Activated naive CD8-positive, alpha-beta T cell treated with anti-CD3 and anti-CD28 coated beads, Interleukin-2, amount 10 ng/mL, durations not matched to agents 7 days and 5 days (primary cell): ENCODE measurements at regions not wholly inside any gene's neighbourhood (a gene's known extent, or its start where the extent isn't known, plus 50 kb on each side); places are given as distances from the start of the nearest gene placed in this dataset.

Experiments used
- ATAC-seq: fragments of 150-1000 bp; cut with Tn5 transposase; one replicate; pipeline ENCODE4 v1.10.0; 2021; ENCODE audit warnings: low read depth, moderate library complexity
- POLR2A ChIA-PET: fragments of 350-600 bp; sonication (Branson Sonifier 250); formaldehyde crosslinking; loops from one replicate; lab custom pipeline; 2021; ENCODE audit warnings: antibody characterized with exemption; lab: Charles Lee
- DNase-seq: peaks from one replicate; pipeline ENCODE4 v3.0.0; 2021
- H3K27ac Mint-ChIP-seq: one replicate; pipeline ENCODE4 v1.8.0; 2022; ENCODE audit warnings: mild to moderate bottlenecking, mixed read lengths
- H3K27me3 Mint-ChIP-seq: one replicate; pipeline ENCODE4 v1.8.0; 2022; ENCODE audit warnings: mild to moderate bottlenecking, moderate library complexity, mixed read lengths
- H3K36me3 Mint-ChIP-seq: one replicate; pipeline ENCODE4 v1.8.0; 2021; ENCODE audit warnings: mild to moderate bottlenecking, mixed read lengths
- H3K4me1 Mint-ChIP-seq: one replicate; pipeline ENCODE4 v1.8.0; 2021; ENCODE audit warnings: mixed read lengths
- H3K4me3 Mint-ChIP-seq: one replicate; pipeline ENCODE4 v1.8.0; 2022; ENCODE audit warnings: mild to moderate bottlenecking, moderate library complexity, mixed read lengths
- H3K9me3 Mint-ChIP-seq: one replicate; pipeline ENCODE4 v1.8.0; 2021; ENCODE audit warnings: mixed read lengths

DNA sequence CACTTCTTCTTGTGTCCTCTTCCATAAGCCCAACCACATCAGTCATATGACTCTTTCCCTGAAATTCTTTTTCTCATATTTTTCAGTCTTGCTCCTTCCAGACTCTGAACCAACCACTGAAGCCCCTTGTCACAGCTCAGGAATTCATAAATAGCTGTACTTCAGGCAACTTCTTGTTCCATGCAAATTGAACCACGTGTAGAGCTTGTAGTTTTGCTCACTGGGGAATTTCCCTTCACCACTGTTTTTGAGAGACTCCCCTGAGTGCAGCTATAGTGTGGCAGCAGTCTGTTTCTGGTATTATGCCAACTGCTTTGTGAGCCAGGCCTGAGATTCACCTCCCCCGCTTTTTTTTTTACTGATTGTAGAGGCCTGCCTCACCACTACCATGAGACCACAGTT, 150.3 kb upstream of the SPAG17 start:
- H3K4me1 Mint-ChIP-seq: no peaks in the 10 kb centered on the region
- H3K4me3 Mint-ChIP-seq: no peak overlapping the region
- no peaks in the 10 kb centered on the region for H3K27me3 Mint-ChIP-seq
- POLR2A ChIA-PET: no interaction called here
- ATAC-seq: no peak
- H3K9me3 Mint-ChIP-seq: no peaks in the 10 kb centered on the region
- DNase-seq: no peak
- no peaks in the 10 kb centered on the region for H3K36me3 Mint-ChIP-seq
- H3K27ac Mint-ChIP-seq: no peak overlapping the region

DNA sequence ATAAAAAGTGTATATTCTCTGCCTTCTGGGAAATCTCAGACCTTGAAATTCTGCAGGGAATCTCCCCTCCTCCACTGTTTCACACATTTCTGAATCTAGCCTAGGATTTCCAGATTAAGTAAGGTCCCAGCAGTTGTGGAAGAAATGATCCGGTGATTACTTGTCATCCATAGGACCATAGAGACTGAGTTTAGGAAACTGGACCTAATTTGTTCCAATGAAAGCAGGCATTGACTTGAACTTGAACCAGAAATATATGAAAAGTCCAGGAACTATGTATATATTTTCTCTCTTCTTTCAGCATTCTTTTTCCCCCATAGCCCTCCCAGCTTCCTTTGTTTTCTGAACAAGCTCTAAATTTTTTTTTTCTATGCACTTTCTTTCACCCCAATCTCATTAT, 149.5 kb upstream of the SPAG17 start:
- Mint-ChIP-seq H3K9me3 (no peaks in the 10 kb centered on the region), H3K4me3 (no peak overlapping the region), H3K36me3 (no peaks in the 10 kb centered on the region), H3K4me1 (no peaks in the 10 kb centered on the region), H3K27me3 (no peaks in the 10 kb centered on the region), H3K27ac (no peak overlapping the region)
- DNase-seq (no peak), ATAC-seq (no peak)
- POLR2A ChIA-PET: no interaction called here

DNA sequence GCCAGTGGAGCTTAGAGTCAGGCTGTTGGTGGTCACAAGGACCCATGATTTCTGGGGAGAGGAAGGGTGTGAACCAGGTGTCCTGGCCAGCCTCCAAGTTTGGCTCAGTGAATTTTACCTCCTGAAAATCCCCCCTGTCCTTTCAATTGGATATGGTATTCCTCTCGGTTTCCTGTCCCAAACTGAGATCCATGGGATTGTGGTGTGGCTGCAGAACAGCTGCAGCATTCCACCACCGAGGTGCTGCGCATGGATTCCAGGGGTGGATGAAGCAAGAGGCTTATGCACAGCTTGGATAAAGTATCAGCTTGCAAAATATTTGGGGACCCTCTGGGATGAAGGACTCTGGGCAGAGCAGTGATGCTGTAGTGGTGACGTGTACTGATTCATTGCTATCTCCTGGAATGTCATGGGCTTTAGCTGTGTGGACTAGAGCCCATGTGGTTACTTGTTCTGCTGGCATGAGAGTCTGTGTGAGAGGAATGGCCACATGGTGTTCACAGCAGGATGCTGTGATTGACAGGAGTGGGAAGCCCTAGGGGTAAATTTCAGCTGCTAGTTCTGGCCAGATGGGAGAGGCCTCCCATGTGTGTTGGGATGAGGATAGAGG, 148.7 kb upstream of the SPAG17 start:
- ATAC-seq: no peak
- Mint-ChIP-seq H3K27ac (no peak overlapping the region), H3K27me3 (no peaks in the 10 kb centered on the region), H3K9me3 (no peaks in the 10 kb centered on the region), H3K4me3 (no peak overlapping the region), H3K4me1 (no peaks in the 10 kb centered on the region), H3K36me3 (no peaks in the 10 kb centered on the region)
- POLR2A ChIA-PET: no interaction called here
- no peak for DNase-seq

DNA sequence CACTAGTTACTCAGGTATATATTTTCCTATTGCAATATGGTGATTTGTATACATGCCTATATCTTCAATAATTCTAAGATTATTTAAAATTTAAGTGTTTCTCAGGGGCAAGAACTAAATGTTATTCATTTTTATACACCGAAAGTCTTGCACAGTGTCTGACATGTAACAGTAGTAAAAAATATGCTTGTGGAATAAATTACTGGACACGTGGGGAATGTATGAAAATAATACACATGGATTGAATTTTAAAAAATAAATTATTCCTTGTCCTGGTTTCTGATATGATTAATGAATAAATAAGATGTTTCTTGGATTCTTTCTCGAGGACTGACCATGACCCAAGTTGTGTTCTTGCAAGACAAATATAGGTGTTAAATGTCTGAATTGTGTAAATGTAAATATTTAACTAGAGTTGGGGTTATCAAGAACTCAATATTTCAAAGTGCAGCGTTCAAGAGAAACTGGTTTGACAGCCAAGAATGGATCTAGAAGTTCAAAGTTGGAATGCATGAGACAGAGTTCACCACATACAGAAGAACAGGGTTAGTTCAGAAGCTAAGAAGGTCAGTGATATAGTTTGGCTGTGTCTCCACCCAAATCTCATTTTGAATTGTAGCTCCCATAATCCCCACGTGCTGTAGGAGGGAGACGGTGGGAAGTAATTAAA, 142.1 kb upstream of the SPAG17 start:
- no peaks in the 10 kb centered on the region for H3K27me3 Mint-ChIP-seq
- peaks cover 2% of the 10 kb centered on the region for H3K9me3 Mint-ChIP-seq
- H3K27ac Mint-ChIP-seq: no peak overlapping the region
- POLR2A ChIA-PET: no interaction called here
- no peaks in the 10 kb centered on the region for H3K36me3 Mint-ChIP-seq
- DNase-seq (no peak), ATAC-seq (no peak)
- no peak overlapping the region for H3K4me3 Mint-ChIP-seq
- no peaks in the 10 kb centered on the region for H3K4me1 Mint-ChIP-seq

DNA sequence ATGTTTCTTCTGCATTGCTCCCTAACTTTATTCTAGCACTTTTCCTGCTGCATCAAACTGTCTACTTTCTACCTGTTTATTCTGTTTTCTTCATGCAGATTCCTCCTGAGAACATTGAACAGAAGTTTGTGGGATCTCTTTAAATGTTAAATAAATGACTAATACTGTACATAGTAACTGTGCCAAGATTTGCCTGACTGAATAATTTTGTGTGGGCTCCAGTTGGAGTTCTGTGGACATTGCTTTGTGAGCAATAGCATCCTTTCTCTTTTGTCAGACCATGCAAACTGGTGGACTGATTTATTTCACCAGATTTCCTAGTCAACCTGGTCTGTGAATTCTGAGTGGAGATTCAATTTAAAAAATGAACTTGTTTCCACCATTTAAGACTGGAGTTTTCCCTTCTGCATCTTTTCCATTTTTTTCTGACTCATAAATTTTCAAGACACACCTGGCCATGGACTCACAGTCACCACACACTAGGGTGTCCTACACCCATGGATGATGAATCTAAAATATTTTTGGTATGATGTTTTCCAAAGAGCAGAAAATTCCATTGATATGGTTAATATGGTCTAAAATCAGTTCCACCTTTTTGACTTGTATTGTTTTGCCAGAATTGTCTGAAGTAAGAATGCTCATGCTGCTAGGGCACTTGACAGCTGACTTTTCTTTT, 140.7 kb upstream of the SPAG17 start:
- H3K9me3 Mint-ChIP-seq: peaks cover 2% of the 10 kb centered on the region
- H3K4me3 Mint-ChIP-seq: no peak overlapping the region
- POLR2A ChIA-PET: no interaction called here
- DNase-seq (no peak), ATAC-seq (no peak)
- H3K36me3 Mint-ChIP-seq: no peaks in the 10 kb centered on the region
- no peaks in the 10 kb centered on the region for H3K27me3 Mint-ChIP-seq
- no peak overlapping the region for H3K27ac Mint-ChIP-seq
- H3K4me1 Mint-ChIP-seq: no peaks in the 10 kb centered on the region

DNA sequence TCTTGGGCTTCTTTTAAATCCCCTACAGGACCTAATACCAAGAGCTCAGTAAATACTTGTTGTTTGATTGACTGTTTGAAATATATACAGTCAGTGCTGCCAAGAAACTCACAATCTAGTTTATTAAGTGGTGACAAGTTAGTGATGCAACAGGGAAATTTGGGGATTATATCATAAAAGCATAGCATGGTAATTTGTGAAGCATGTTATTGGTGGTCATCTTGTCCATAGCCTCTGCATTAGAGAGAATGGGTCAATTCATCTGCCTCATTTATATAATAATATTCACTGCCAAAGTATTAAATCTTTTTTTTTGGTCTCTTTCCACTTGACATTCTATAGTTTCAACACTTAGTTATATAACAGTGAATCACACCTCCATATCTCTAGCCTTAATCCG, 138.2 kb upstream of the SPAG17 start:
- H3K27me3 Mint-ChIP-seq: no peaks in the 10 kb centered on the region
- no peak overlapping the region for H3K4me3 Mint-ChIP-seq
- H3K27ac Mint-ChIP-seq: no peak overlapping the region
- no peaks in the 10 kb centered on the region for H3K4me1 Mint-ChIP-seq
- DNase-seq (no peak), ATAC-seq (no peak)
- POLR2A ChIA-PET: no interaction called here
- H3K36me3 Mint-ChIP-seq: no peaks in the 10 kb centered on the region
- H3K9me3 Mint-ChIP-seq: peaks cover 8% of the 10 kb centered on the region

DNA sequence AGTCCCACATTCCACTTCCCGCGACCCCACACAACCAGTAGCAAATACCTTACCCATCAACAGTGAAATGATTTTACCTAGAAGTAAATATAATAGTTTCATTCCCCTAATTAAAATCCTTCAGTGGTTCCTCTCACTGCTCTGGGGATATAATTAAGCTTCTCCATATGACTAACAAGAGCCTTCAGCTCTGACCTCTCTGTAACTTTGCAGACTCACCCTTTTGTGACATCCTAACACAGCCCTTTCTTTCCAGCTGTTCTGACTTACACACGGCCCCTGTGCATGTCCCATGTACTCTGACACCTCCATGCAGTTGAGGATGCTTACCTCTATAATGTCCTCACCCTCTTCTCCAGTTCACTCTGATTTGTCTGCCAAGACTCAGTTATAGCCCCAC, 137.3 kb upstream of the SPAG17 start:
- Mint-ChIP-seq H3K4me1 (no peaks in the 10 kb centered on the region), H3K9me3 (peaks cover 6% of the 10 kb centered on the region), H3K27me3 (no peaks in the 10 kb centered on the region), H3K36me3 (no peaks in the 10 kb centered on the region), H3K27ac (no peak overlapping the region), H3K4me3 (no peak overlapping the region)
- ATAC-seq (no peak), DNase-seq (no peak)
- POLR2A ChIA-PET: no interaction called here

DNA sequence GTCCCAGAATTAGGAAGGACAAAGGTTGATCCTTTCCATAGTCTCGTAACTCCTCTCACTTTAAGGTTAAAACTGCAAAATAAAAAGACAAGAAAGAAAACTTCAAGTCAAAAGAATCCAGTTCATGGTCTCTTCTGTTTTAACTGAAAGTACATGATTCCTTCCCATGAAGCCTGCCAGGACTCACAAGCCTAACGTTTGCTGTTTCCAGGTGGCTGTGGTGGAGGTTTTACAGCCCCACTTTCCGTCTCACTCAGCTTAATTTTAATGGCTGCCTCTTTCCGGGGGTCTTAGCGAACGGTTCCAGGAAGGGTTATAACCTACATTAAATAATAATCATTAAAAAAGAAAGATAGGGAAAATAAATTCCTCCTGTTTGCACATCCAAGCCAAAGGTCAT, 136.8 kb upstream of the SPAG17 start:
- POLR2A ChIA-PET: no interaction called here
- Mint-ChIP-seq H3K27ac (no peak overlapping the region), H3K27me3 (no peaks in the 10 kb centered on the region), H3K4me3 (no peak overlapping the region), H3K36me3 (no peaks in the 10 kb centered on the region), H3K4me1 (no peaks in the 10 kb centered on the region), H3K9me3 (peaks cover 6% of the 10 kb centered on the region)
- ATAC-seq (no peak), DNase-seq (no peak)

DNA sequence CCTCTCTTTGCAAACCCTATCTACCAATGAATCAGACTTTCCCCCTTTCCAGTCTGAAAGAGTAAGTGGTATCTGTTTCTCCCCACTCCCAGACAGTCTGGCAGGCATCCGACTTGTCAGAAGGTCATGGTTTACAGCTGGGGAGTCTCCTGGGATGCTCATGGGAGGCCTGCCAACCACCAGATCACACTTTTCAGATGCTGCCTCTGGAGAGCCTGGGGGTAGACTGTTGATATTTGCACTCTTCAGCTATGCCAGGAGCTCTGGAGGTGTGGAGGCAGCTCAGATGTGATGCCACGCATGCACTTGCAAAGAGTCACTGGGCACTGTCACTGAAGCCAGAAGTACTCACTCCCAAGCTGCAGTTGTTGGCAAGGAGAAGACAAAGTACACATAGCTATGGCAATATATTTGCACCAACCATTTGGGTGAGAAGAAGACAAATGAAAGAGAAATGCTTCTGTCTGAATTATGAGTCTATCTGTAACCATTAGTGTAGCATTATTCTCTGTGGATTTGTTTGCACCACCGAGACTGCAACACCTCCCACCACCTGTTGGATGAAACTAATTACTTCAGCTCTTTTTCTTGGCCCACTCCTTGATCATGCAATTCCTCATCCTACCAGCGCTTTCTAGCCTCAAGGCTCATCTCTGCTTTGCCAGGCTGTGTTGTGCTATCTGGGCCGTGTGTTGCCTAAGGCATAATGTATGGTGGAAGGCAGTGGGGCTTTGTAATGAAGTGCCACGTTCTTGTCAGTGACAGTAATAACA, 133.0 kb upstream of the SPAG17 start:
- DNase-seq (no peak), ATAC-seq (no peak)
- H3K36me3 Mint-ChIP-seq: no peaks in the 10 kb centered on the region
- no peaks in the 10 kb centered on the region for H3K27me3 Mint-ChIP-seq
- no peak overlapping the region for H3K27ac Mint-ChIP-seq
- no peak overlapping the region for H3K4me3 Mint-ChIP-seq
- no peaks in the 10 kb centered on the region for H3K4me1 Mint-ChIP-seq
- peaks cover 6% of the 10 kb centered on the region for H3K9me3 Mint-ChIP-seq
- POLR2A ChIA-PET: no interaction called here

DNA sequence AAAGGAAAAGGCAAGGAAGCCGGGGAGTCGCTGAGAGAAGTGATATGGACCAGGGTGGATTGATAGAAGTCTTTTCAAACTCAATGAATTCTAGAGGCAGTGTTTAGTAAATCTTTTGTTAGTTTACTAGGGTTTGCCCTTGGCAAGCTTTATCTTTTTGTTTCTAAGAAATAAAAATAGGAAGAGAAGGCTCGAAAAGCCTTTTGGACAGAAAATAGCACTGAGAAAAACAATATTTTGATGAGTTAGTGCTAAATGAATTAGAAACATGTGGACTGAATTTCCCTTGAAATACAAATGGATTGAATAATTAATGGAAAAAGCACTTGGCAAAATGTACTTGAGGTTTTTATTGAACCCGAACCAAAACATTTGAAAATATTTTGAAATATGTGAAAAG, 121.8 kb upstream of the SPAG17 start:
- Mint-ChIP-seq H3K27me3 (no peaks in the 10 kb centered on the region), H3K4me1 (no peaks in the 10 kb centered on the region), H3K27ac (no peak overlapping the region), H3K9me3 (no peaks in the 10 kb centered on the region), H3K4me3 (no peak overlapping the region), H3K36me3 (no peaks in the 10 kb centered on the region)
- ATAC-seq: no peak
- DNase-seq: no peak
- POLR2A ChIA-PET: no interaction called here

DNA sequence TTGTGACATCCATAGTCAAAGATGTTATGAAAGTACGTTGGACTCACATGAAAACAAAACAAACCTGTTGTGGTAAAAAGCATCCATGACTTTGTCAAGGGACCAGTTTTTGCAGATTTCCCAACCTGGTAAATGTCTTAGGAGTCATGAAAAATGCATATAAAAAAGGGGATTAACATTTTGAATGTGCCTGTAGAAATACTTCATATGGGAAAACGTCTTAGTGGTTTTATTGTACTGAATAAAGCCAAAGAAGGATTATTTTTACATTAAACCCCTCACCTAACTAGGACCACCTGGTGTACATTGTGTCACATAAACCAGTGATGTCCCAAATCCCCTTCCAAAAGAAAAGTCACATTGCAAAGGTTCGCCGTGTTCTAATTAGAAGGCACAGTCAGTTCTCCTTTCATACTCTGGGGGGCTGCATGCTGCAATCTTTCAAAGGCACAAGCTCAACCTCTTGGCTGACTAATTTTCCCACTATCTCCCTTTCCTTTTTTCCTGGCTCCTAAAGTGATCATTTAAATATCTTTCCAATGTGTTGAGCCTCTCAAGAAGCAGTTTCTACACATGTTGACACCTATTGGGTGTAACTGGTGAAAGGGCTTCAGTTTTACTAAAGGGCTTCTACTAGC, 119.8 kb upstream of the SPAG17 start:
- ATAC-seq: no peak
- Mint-ChIP-seq H3K27ac (no peak overlapping the region), H3K27me3 (no peaks in the 10 kb centered on the region), H3K4me3 (no peak overlapping the region), H3K9me3 (no peaks in the 10 kb centered on the region), H3K4me1 (no peaks in the 10 kb centered on the region), H3K36me3 (no peaks in the 10 kb centered on the region)
- no peak for DNase-seq
- POLR2A ChIA-PET: no interaction called here

DNA sequence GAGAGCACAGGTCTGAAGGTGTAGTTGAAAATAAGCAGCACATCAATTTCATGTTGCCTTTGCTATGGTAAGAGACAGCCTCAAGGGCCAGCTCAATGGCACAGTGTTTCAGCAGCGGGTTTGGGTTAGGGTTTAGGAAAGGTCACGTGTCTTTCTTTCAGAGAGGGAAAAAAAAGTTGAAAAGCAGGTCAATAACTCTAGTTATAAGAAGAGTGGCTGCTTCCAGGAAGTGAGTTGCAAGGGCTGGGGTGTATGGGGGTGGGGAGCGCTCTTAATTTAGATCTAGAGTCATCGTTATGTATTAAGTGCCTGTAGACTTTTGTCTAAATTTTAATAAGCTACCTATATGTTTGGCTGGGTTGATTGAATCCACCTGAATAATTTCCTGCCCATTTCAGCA, 118.5 kb upstream of the SPAG17 start:
- POLR2A ChIA-PET: no interaction called here
- DNase-seq: no peak
- ATAC-seq: no peak
- Mint-ChIP-seq H3K27me3 (no peaks in the 10 kb centered on the region), H3K27ac (no peak overlapping the region), H3K4me1 (no peaks in the 10 kb centered on the region), H3K36me3 (no peaks in the 10 kb centered on the region), H3K4me3 (no peak overlapping the region), H3K9me3 (no peaks in the 10 kb centered on the region)

DNA sequence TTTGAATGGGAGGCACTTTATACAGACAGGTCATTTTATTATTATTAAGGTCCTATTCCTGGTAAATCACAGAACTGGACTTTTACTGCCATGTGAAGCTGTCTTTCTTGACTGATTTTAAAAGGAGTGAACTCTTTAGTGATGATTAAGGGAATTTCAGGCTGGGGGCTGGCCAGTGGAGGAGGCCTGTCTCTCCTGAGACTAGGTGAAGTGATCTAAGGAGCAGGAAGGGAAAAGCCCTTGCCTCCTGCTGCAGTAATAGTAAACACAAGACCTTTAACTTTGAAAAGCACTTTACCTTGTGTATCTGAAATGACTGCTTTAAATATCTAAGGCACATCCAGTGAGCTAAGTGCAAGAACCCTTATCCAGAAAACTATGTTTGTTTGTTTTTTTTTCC, 118.0 kb upstream of the SPAG17 start:
- no peaks in the 10 kb centered on the region for H3K27me3 Mint-ChIP-seq
- H3K9me3 Mint-ChIP-seq: no peaks in the 10 kb centered on the region
- H3K36me3 Mint-ChIP-seq: no peaks in the 10 kb centered on the region
- H3K4me3 Mint-ChIP-seq: no peak overlapping the region
- no peak overlapping the region for H3K27ac Mint-ChIP-seq
- no peaks in the 10 kb centered on the region for H3K4me1 Mint-ChIP-seq
- POLR2A ChIA-PET: no interaction called here
- no peak for ATAC-seq
- no peak for DNase-seq
